ENCODE measurements at regions not wholly inside any gene's neighbourhood (a gene's known extent, or its start where the extent isn't known, plus 50 kb on each side); places are given as distances from the start of the nearest gene placed in this dataset.
"Not testable (repeated sequence)": the region's sequence is repeated elsewhere in the genome, so short reads cannot be mapped to it uniquely, and the experiment has no call there.

DNA sequence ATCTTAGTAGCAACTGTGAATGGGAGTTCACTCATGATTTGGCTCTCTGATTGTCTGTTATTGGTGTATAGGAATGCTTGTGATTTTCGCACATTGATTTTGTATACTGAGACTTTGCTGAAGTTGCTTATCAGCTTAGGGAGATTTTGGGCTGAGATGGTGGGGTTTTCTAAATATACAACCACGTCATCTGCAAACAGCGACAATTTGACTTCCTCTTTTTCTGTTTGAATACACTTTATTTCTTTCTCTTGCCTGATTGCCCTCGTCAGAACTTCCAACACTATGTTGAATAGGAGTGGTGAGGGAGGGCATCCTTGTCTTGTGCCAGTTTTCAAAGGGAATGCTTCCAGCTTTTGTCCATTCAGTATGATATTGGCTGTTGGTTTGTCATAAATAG lies 1883.1 kb upstream of the TENM3 start:
- DNase-seq, result not testable (repeated sequence)

GRCh38 chr4:180363815-180364214 lies 1879.4 kb upstream of the TENM3 start:
- no peak for DNase-seq

- no peak for DNase-seq
Observed at GRCh38 chr4:180372691-180373090, 1870.5 kb upstream of the TENM3 start.

GRCh38 chr4:180377741-180378140 lies 1865.5 kb upstream of the TENM3 start:
- no peak for DNase-seq

DNA sequence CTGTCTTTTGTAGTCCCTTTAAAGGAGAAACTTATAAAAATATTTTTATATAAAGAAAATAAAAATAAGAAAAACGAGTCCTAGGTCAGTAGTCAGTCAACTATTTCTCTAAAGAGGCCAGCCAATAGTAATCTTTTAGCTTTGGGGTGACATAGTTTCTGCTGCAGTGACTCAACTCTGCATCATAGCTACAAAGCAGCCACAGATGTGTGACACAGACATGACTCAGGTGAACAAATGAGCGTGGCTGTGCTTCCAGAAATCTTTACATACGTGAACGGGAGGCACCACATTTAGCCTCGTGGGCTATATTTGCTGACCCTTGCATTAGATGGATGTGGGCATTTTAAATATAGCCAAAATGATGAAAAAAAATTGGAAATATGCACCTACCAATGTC lies 1862.5 kb upstream of the TENM3 start:
- DNase-seq, result no peak

DNA sequence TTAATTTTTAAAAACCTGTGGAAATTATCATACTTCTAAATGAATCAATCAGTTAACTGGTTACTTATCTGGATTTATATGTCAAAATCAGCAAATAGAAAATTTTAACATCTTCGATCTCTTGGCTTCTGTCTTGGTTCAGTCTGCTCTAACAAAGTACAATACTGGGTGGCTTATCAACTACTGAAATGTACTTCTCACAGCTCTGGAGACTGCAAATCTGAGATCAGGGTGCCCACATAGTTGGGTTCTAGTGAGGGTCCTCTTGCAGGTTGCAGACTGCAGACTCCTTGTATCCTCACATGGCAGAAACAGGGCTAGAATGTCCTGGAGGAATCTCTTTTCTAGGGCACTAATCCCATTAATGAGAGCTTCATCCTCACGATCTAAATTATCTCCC lies 1851.6 kb upstream of the TENM3 start:
- no peak for DNase-seq

DNA sequence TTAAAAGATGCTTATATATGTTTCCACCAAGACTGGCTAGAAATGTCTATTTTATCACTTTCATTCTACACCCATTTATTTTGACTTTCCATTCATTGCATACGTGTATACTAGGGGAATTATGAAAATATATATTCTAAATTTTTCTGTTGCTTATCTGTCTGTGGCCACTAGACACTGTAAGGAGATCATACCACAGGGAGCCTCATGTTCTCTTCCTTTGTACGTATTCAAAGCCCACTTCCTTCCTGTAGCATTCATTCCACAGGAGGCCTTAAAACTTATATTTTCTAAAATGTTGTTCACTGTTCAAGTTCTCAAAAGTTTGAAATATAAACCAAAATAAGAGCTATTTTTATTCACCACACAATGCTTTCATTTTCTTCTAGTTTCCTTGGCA lies 1848.9 kb upstream of the TENM3 start:
- DNase-seq, result no peak

- DNase-seq, result no peak
Observed at GRCh38 chr4:180394730-180395129, 1848.5 kb upstream of the TENM3 start.

- DNase-seq, result no peak
Observed at GRCh38 chr4:180398564-180398963, 1844.6 kb upstream of the TENM3 start.

DNA sequence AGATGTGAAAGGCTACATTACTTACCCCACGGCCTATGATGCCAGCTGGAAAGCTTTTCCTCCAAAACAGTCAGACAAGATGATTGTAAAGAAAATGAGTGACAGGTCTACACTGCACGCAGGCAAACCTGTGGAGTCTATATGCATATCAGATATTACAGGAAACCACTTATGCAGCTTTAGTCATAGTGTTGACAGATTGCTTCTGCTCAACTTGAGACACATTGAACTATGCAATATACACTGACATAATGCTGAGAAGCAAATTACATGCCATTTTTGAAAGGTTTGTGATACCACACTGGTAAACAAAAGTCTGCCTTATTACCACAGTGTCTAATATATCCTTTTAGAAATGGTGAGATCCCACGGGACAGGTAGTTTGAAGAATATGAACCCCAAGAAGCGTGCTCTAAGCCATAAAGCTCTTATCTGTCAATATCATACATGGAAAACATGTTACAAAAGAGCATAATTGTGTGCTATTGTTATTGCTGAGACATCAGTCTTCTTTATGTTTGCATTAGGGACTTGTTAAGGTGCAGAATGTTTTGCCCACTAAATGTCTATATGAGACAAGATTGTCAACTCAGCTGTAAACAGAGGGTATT lies 1835.8 kb upstream of the TENM3 start:
- no peak for DNase-seq

- no peak for DNase-seq
Observed at GRCh38 chr4:180418819-180419531, 1824.2 kb upstream of the TENM3 start.

DNA sequence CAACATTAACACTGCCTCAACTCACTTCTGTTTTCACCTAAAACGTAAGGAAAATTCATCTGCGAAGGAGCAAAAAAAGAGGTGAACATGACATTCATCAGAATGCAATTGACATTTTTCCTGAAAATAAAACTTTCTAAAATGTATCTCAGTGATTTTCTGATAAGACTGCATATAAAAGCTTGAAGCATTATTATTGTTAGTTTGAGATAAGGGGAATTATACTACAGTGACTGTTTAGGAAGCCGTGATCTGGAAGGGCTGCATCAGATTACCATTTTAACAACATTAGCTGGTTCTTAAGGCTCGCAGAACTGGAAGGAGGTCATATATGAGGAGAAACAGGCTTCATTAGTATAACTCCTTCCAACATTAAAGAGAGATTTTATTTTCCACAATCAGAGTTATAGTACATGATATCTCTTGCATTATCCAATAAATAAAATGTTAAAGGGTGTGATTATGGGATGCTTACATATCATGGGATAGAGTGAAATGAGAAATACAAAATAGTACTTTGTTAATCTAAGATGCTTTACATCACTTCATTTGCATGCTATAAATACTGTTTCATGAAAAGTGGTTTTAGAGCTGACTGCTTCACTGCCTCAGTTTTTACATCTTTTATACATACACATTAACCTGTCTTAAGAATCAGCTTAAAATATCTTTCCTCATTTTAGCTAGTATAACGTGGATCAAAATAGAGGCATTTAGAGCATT lies 1820.1 kb upstream of the TENM3 start:
- no peak for DNase-seq

DNA sequence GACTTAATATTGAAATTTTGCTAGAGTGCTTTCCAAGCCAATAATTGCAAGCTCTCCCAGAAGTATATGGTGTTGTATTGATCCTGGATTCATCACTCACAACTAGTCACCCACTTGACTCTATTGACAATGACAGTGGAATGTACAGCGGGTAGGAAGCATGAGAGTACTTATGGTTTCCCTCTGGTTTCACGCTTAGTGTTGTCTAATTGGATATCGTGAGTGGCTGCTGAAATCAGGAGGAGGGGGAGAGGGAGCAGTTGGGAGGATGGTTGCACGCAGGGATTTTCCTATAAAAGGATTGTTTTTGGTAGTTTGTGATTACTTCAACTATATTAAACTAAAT lies 1819.5 kb upstream of the TENM3 start:
- no peak for DNase-seq

DNA sequence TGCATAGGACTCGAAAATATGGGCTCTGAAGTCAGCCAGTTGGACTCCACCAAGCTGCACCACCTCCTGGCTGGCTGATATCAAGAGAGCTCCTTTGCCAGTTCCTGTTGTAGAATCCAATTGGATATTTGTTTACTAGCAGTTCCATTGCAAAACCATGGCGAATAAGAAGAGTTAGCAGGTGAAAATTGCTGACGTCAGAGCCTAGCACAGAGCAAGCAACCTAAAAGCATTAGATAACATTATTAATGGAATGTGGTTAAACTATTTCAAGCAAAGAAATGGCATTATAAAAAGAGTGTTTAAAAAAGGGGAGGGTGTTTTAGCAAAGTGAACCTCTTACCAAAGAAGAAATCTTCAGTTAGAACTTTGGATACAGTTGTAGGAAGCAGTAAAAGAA lies 1816.3 kb upstream of the TENM3 start:
- DNase-seq, result no peak

GRCh38 chr4:180430283-180430682 lies 1812.9 kb upstream of the TENM3 start:
- DNase-seq, result no peak

DNA sequence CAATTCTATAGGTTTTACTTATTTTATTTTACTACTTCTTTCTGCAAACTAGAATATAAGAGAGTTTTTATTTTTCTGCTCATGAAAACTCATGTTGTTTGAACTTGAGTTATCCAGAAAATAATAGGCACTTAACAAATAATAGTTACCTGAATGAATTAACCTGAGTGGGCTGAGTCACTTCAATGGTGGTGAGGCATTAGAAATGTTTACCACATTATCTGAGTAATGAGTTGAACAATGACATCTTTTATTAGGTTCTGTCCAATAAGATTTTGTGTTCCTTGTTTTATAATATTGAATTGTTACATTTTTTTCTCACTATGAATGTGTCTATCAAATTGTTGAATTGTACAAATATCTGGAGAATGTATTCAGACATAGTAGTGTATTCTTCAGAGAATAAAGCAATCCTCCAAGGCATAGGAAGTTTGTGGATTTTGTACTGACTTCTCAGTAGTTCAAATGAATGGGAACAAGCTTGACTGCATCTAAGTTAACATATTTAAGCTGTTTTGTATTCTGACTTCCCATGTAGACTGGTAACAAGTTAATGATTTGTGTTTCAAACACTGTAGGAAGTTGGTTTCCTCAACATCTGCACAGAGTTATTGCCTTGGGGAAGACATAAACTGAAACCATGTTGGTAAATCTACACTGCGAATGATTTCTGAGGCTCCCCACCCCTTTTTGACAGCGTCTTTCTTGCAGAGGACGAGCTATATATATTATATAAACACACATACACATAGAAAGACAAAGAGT lies 1808.9 kb upstream of the TENM3 start:
- no peak for DNase-seq

DNA sequence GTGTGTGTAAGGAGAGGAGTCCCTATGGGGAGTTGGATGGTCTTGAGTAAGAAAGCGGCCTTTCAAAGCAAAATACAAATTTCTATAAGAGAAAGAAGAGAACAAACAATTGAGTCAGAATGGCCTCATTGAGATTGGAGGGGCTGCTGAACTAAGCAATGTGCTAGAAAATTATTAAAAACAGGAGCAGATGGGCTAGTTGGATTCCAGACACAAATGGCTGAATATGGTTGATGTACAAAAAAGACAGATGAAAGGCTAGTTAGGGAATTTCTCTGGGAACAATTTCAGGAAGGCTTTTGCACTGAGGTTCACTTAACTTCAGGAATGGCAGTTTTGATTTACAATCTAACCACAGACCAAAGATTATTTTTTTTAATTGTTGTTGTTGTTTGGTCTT lies 1806.8 kb upstream of the TENM3 start:
- no peak for DNase-seq

DNA sequence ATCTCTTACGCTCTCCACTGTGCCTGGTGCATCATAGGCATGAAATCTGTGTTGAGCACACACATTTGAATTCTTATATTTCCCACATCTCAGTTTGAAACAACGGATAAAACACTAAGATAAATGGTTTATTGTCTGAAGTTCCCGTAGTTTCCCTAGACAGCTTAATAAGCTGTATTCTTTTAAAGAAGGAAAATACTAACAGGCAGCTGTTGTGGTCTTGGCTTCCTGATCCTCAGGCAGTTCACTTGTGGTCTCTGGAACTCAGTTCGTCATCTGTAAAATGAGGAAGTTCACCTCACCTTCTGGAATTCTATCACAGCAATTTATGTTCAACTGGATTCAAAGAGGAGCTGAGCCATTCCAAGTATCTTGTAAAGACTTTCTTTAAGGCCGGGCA lies 1805.6 kb upstream of the TENM3 start:
- no peak for DNase-seq

GRCh38 chr4:180448306-180448705 lies 1794.9 kb upstream of the TENM3 start:
- no peak for DNase-seq

DNA sequence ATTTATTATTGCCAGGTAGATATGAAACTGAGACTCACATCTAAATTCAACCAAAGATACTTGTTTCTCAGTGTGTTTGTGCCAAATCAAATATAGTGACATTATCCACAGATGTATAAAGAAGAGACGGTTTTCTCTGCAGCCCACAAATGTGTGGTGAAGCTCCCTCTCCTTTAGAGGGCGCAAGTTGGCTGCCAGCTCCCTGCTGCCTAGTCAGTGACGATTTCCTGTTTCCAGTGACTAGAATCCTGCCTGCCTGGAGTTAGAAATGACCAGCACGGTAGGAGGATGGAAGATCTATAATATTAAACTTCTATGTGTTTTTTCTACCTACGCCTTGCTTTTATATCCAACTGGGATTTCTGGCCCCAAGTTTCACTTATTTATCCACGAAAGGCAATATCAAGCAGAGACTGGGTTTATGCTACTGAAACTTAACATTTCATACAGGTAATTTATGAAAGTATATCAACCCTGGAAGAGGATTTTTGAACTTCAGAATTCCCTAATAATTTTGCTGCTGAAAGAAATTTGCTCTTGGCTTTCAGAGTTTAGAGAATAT lies 1793.7 kb upstream of the TENM3 start:
- no peak for DNase-seq

GRCh38 chr4:180455226-180455625 lies 1788.0 kb upstream of the TENM3 start:
- no peak for DNase-seq

DNA sequence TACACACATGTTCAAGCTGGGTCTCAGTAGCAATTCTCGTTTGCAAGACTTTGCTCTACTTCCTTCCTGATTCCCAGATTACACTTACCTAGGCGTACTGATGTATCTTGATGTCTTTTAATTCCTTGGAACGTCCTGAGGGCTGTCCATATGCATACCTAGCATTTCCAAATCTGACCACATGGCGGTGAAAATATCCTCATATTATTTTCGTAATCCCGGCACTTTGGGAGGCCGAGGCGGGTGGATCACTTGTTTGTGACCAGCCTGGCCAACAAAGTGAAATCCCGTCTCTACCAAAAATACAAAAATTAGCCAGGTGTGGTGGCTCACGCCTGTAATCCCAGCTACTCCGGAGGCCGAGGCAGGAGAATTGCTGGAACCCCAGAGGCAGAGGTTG lies 1786.3 kb upstream of the TENM3 start:
- no peak for DNase-seq

GRCh38 chr4:180462116-180462515 lies 1781.1 kb upstream of the TENM3 start:
- no peak for DNase-seq

Measured in NCI-H1436 treated with DMSO at 0.1 percent for 48 hours (cell line).